ENCODE measurements at regions not wholly inside any gene's neighbourhood (a gene's known extent, or its start where the extent isn't known, plus 50 kb on each side); places are given as distances from the start of the nearest gene placed in this dataset.

- Histone ChIP-seq H3K27ac (ENCODE audit: low read depth, low read length) (no peak overlapping the region), H3K79me2 (ENCODE audit: insufficient read depth, low read length) (no peaks in the 10 kb centered on the region), H3K9ac (ENCODE audit: low read length) (no peak overlapping the region), H3K4me2 (ENCODE audit: low read length) (no peak overlapping the region), H3K4me1 (ENCODE audit: control insufficient read depth in 1 of 2, insufficient read depth in 2 of 2, low read length in 2 of 2) (no peaks in the 10 kb centered on the region), H3K9me3 (ENCODE audit: control insufficient read depth in 1 of 2, insufficient read depth in 1 of 2, low read depth in 1 of 2, low read length in 2 of 2) (peaks cover 0 to 5% of the 10 kb centered on the region in 2 experiments; a peak in 1 of 4 replicates), H3K27me3 (ENCODE audit: insufficient read depth, low read length) (no peaks in the 10 kb centered on the region), H3K9me2 (ENCODE audit: insufficient read depth) (no peaks in the 10 kb centered on the region), H3K36me3 (ENCODE audit: control insufficient read depth in 1 of 2, insufficient read depth in 2 of 2, low read length in 2 of 2) (no peaks in the 10 kb centered on the region), H4K20me1 (ENCODE audit: insufficient read depth) (no peaks in the 10 kb centered on the region), H3K4me3 (replicated peaks in 1 of 2; ENCODE audit: low read depth in 1 of 2, low read length in 2 of 2) (no peak overlapping the region), H2AFZ (ENCODE audit: low read depth, low read length, poor library complexity, severe bottlenecking) (no peak overlapping the region)
- no TSS peak for BruUV-seq (replicated peaks)
- ChIA-PET RAD21 (ENCODE audit: low non-redundant PET in 1 of 2, low total read pairs in 2 of 2, uncharacterized antibody in 2 of 2, unreplicated experiment in 2 of 2) (no interaction called here), CTCF (no interaction called here), POLR2A (no interaction called here)
- ATAC-seq, result no peak
- intact Hi-C loops (cut with micrococcal nuclease), result no loop called here
- TF ChIP-seq SP1 (IDR thresholded peaks at IDR 0.05; ENCODE audit: low read depth) (no peak), EGR1 (IDR thresholded peaks at IDR 0.05; ENCODE audit: low read depth) (no peak), CEBPB (IDR thresholded peaks at IDR 0.05; ENCODE audit: low read depth) (no peak), FOSL1 (IDR thresholded peaks at IDR 0.05; ENCODE audit: low read depth) (no peak), JUND (IDR thresholded peaks at IDR 0.05) (no peak), MAX (IDR thresholded peaks at IDR 0.05) (no peak), ZFX (IDR thresholded peaks at IDR 0.05) (no peak), POLR2AphosphoS5 (IDR thresholded peaks at IDR 0.05; ENCODE audit: low read depth, low read length) (no peak)
- no peak for DNase-seq (ENCODE audit: low read depth, low spot score)
Observed at GRCh38 chr16:26330654-26331053, 638.9 kb downstream of the HS3ST4 start.

GRCh38 chr16:26334218-26335111, 642.7 kb downstream of the HS3ST4 start:
- BruUV-seq (replicated peaks), result no TSS peak
- ChIA-PET CTCF (no interaction called here), POLR2A (no interaction called here)

More at GRCh38 chr16:26334218-26335111, 642.7 kb downstream of the HS3ST4 start:
- H3K9me3 ChIP-seq (ENCODE audit: control insufficient read depth in 1 of 2, insufficient read depth in 1 of 2, low read depth in 1 of 2, low read length in 2 of 2), result peaks cover 0 to 10% of the 10 kb centered on the region in 2 experiments; a peak in 2 of 4 replicates
- H3K36me3 ChIP-seq (ENCODE audit: control insufficient read depth in 1 of 2, insufficient read depth in 2 of 2, low read length in 2 of 2), result no peaks in the 10 kb centered on the region
- H2AFZ ChIP-seq (ENCODE audit: low read depth, low read length, poor library complexity, severe bottlenecking), result no peak overlapping the region
- H3K4me2 ChIP-seq (ENCODE audit: low read length), result no peak overlapping the region
- no peak overlapping the region for H3K4me3 ChIP-seq (replicated peaks in 1 of 2; ENCODE audit: low read depth in 1 of 2, low read length in 2 of 2)
- no peaks in the 10 kb centered on the region for H3K27me3 ChIP-seq (ENCODE audit: insufficient read depth, low read length)
- DNase-seq (ENCODE audit: low read depth, low spot score) (no peak), ATAC-seq (no peak)
- no peak overlapping the region for H3K9ac ChIP-seq (ENCODE audit: low read length)
- no peak overlapping the region for H3K27ac ChIP-seq (ENCODE audit: low read depth, low read length)
- no peaks in the 10 kb centered on the region for H3K4me1 ChIP-seq (ENCODE audit: control insufficient read depth in 1 of 2, insufficient read depth in 2 of 2, low read length in 2 of 2)
- H3K9me2 ChIP-seq (ENCODE audit: insufficient read depth), result no peaks in the 10 kb centered on the region
- TF ChIP-seq TCF7L2 (IDR thresholded peaks at IDR 0.05; ENCODE audit: borderline replicate concordance, extremely low read depth, insufficient read depth, insufficient read length), result no peak
- TF ChIP-seq CBX3 (IDR thresholded peaks at IDR 0.05; ENCODE audit: low read depth), result no peak
- no peak for TF ChIP-seq MAX (IDR thresholded peaks at IDR 0.05)
- TF ChIP-seq POLR2AphosphoS5 (IDR thresholded peaks at IDR 0.05; ENCODE audit: low read depth, low read length), result no peak
- no peak for TF ChIP-seq SRF (IDR thresholded peaks at IDR 0.05; ENCODE audit: low read depth)
- no peak for TF ChIP-seq FOSL1 (IDR thresholded peaks at IDR 0.05; ENCODE audit: low read depth)
- no peak for TF ChIP-seq JUND (IDR thresholded peaks at IDR 0.05)
- no peak for TF ChIP-seq ZNF274 (IDR thresholded peaks at IDR 0.05; ENCODE audit: low read depth, low read length)
- TF ChIP-seq EZH2phosphoT487 (IDR thresholded peaks at IDR 0.05; ENCODE audit: borderline replicate concordance), result no peak
- TF ChIP-seq ELF1 (IDR thresholded peaks at IDR 0.05; ENCODE audit: borderline replicate concordance, low read depth), result no peak
- TF ChIP-seq EGR1 (IDR thresholded peaks at IDR 0.05; ENCODE audit: low read depth), result no peak
- TF ChIP-seq ZBTB33 (IDR thresholded peaks at IDR 0.05; ENCODE audit: extremely low read depth, insufficient replicate concordance, low read length), result no peak
- TF ChIP-seq ZFX (IDR thresholded peaks at IDR 0.05), result no peak
- intact Hi-C loops (cut with micrococcal nuclease), result no loop called here
- no peaks in the 10 kb centered on the region for H3K79me2 ChIP-seq (ENCODE audit: insufficient read depth, low read length)
- RAD21 ChIA-PET (ENCODE audit: low non-redundant PET in 1 of 2, low total read pairs in 2 of 2, uncharacterized antibody in 2 of 2, unreplicated experiment in 2 of 2), result no interaction called here
- no peaks in the 10 kb centered on the region for H4K20me1 ChIP-seq (ENCODE audit: insufficient read depth)
